GM21390 (cell line): ENCODE measurements at regions not wholly inside any gene's neighbourhood (a gene's known extent, or its start where the extent isn't known, plus 50 kb on each side); places are given as distances from the start of the nearest gene placed in this dataset.
"Not testable (repeated sequence)": the region's sequence is repeated elsewhere in the genome, so short reads cannot be mapped to it uniquely, and the experiment has no call there.

Experiments
- ATAC-seq: cut with Tn5 transposase; IDR thresholded peaks from one replicate; pipeline ENCODE4 v1.9.1; 2021; ENCODE audit not compliant: unreplicated experiment

DNA sequence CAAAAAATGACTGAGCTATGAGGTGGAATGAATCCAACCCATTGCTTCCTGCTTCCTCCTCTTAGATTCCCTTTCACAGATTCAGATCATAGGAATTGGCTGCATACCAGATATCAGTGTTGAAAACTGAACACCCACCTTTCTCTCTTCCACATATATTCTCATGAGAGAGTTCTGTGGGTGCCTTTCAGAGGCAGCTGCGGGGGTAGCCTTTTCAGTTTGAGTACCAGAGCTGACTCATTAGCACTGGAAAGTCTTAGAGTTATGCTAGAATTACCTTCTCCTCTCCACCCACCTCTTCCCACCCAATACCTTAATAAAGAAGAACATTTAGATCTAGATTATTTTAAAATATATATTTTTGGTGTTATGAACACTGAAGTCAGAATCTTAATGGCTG is 495.4 kb upstream of the SEL1L start:
- no peak for ATAC-seq

DNA sequence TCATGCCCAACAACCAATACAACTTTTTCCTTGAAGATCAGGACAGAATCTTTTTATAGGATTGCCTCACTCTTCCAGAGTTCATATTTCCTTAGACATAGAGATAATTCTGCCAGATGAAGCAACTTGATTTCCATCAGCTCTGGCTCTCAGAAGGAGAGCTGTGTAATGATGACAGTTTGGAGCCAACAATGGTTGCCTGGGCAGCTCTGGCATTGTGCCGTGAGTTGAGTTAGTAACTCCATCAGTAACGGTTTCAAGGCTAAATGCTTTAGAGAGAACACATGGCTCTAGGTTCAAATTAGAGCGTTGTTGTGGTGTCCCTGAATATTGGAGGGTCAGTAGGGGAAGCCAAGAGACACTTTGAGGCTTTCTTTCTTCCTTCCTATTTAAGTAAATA is 501.7 kb upstream of the SEL1L start:
- no peak for ATAC-seq

DNA sequence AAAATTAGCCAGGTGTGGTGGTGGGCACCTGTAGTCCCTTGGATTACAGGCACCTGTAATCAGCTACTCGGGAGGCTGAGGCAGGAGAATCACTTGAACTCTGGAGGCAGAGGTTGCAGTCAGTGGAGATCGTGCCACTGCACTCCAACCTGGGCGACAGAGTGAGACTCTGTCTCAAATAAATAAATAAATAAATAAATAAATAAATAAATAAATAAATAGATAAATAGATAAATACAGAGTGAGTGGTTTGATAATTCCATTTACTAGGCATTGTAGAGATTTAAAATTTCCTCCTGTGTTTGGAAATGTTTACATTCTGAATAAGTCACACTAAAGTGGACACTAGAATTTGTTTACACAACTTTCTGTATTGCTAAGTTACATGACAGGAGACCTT is 504.4 kb upstream of the SEL1L start:
- ATAC-seq, result not testable (repeated sequence)

DNA sequence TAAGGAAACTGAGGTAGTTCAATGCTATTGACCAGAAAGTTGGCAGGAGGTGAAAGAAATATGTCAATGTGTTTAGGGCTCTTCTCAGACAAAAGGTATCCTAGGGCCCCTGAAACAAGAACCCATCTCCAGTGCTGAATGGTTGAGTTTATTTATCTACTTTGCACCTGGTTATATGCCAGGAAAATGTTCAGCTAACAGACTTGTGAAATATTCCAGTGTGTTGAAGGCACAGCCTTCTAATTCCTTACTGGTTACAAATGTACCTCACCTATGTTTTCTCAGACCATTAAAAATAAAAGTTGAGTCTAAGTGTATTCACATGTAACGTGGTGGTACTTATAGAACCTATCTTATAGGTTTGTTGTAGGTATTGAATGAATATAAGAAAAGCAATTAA is 511.7 kb upstream of the SEL1L start:
- no peak for ATAC-seq

DNA sequence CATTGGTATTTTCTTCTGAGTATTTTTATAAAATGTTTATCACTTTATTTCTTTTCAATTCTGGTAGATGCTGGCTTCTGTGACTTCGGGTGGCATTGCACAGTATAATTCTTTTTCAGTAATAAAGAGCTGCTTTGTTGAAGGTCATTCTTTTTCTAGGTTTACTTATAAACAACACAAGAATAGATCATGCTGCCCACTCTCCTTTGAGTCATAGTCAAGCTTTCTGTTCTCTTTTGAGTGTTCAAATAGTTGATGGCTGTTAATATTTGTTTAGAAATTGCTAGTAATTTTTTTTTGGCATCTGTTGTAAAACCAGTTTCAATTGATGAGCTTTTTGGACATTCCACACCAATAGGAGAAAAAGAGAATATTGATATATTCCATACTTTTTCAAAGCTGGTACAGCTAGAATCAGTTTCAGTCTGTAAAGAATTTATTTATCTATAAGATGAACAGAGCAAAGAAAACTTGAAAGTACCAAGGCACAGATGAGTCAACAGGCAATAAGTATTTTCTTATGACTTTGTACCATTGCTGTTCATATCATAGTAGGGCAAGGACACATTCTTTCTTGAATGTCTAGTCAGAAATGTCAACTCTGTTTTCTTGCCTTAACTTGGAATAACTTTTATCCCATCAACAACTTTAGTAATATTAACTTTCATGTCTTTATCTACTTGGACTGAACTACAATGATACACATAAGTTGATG is 513.0 kb upstream of the SEL1L start:
- no peak for ATAC-seq

DNA sequence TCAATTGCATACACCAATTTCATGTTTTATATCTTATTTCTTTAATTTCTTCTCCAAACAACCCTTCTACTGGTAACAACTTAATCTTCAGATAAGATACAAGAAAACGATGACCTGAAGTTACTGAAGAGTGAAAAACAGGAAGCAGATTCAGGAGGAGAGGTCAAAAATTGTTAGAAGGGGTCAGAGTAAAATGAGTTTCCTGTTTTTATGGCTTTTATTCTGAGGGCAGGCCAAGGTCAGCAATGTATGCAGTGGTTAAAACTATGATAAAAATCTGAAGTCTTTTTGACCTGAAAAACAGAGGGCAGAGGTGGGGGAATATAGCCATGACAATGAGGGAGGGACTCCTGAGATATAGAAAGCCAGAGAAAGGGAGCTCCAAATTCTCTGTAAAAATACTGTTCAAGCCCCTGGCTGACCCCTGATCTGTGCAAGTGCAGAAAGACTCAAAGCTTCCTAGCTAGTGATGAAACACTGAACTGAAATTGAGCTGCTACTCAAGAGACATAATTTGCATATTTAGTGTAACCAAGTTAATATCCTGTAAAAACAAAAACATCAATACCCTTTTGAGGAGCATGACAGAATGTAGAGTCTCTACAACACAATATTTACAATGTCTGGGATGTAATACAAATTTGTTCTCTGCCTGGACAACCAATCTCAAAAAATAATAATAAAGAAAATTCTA is 514.3 kb upstream of the SEL1L start:
- no peak for ATAC-seq

DNA sequence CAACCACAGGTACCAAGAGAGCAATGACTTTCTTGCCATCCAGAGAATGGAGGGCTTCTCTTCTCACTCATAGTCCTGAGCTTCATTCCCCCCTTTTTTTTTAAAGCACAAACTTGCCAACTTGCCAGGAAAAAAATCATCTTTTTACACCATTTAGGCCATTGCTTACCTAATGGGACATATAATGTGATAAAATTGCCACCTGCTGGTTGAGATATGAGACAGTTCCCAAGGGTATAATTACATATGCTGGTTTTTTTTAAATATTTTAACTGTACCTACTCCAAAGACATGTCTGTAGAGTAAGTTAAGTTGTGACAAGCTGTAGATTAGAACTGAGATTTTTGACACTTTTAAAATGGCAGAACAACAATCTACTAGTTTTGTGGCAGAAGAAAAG is 519.1 kb upstream of the SEL1L start:
- no peak for ATAC-seq

DNA sequence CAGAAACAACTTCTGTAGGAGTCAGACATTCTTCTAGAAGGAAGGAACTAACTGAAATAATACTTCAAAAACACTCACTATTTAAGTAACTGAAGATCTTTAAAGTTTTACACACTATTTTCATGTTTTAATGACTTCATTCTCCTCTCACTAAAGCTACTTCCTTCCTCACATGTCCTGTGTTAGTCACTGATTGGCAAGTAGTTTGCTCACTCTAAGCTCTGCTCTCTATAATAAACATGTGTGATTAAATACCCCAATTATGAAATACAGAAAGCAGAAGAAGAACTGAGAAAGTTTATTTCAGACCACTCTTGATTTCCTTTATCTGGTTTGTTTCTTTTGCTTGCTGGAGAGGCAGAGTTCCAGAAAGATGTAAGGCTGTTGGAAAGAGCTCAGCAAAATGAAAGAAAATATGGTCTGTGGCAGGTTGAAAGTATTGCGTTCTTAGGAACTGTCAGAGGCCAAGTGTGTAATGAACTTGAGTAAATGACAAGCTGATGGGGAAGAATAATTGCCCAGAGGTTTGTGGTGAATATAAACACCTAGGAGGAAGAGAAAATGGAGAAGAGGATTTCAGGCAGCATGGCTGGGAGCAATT is 522.0 kb upstream of the SEL1L start:
- ATAC-seq, result no peak

DNA sequence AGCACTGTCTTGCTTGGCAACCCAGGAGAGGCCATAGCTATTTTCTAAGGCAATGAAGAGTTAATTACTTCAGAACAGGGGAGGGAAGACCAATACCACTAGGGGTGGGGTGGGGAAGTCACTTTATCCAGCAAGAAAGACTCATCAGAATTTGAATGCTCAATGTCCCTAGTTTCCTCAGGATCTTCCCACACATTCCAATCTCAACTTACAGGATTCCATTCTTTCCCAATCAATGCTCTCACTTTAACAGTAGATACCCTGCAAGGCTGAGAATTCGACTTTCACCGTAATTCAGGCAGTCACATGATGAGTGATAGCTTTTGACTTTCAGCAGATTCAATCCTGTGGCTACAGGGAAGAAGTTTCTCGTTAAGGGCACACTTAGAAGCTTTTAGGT is 526.6 kb upstream of the SEL1L start:
- ATAC-seq, result no peak

DNA sequence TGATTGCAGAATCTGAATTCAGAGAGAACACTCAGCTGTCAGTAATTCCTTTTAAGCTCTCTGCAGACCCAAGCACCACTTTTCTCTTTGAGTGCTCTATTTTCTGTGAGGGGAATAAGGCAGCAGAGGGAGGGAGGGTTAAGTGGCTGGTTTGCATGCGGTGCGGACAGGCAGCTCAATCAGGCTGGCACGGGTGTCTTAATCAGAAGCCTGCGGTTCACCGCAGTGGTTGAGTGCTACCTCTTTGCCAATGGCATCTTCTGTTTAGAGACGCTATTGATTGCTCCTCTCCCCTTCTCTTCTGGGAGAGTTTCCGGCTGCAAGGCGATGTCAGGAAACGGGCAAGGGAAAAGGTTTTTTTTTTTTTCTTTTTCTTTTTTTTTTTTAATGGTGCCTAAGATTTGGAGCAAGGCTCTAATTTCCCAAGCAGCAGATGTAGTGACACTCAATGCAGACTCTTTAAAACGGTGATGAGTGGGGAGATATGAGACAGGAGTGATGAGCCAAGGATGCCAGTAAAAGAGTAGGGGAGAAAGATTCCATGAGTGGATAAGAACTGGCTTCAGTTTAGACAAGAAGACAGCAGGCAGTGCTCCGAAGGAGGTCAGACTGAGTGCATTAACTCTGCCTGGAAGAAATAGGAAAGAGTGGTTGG is 533.7 kb upstream of the SEL1L start:
- no peak for ATAC-seq

DNA sequence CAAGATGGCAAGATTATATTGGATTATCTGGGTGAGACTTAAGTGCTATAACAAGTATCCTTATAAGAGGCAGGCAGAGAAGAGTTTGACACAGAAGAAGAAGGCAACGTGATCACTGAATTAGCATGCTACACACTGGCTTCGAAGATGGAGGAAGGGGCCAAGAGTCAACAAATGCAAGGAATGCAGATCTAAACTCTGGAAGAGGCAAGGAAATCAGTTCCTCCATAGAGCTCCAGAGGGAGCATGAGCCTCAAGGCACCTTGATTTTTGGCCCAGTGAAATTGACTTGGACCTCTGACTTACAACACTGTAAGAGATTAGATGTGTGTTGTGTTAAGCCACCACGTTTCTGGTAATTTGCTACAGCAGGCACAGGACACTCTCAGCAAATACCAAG is 536.4 kb upstream of the SEL1L start:
- ATAC-seq, result no peak

DNA sequence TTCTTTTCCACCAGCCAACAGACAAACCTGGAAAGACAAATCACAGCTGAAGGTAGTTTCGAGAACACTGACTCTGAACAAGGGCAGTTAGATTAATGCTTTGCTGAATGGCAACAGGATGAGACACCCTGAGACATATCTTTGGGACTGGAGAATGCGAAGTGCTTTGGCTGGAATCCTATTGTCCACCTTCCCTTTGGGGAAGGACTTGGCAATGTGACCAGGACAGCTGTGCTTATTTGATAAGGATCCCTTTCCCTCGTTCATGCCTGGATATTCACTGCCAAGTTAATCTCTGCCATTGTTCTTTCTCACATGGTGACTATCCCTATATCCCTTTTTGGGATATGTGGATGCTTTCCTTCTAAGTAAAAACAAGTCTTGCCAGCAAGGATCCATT is 537.1 kb upstream of the SEL1L start:
- no peak for ATAC-seq

DNA sequence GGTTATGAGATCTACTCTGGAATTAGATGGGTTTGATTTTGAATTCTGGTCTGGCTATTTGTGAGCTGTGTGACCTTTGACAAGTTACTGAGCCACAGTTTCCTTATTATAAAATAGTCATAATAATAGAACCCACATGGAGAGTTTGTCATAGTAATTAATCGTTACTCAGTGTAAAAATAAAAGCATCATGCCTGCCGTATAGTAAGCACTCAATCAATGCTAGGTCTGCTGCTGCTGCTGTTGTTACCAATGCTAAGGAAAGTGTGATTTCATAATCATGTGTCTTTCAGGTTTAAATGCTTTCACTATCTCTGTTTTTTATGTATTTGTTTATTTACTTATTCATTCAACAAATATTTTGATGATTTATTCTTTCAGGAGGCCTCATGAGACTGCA is 539.9 kb upstream of the SEL1L start:
- no peak for ATAC-seq

DNA sequence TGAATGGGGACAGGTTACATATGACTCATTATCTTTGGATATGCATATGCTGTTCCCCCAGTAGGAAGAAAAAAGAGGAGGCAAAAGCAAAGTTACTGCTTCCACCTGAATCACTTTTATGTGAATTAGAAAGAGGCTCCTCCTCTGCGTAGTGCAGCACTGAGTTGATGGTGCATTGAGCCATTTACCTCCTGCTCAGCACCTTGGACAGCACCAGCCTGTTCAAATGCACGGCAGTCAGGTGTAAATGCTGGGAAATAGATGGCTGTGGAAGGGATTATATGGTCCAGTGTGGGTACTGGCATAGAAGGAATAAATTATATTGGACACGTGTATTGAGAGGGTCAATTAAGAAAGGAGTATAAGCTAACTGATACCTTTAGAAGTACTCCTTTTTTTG is 541.9 kb upstream of the SEL1L start:
- no peak for ATAC-seq

DNA sequence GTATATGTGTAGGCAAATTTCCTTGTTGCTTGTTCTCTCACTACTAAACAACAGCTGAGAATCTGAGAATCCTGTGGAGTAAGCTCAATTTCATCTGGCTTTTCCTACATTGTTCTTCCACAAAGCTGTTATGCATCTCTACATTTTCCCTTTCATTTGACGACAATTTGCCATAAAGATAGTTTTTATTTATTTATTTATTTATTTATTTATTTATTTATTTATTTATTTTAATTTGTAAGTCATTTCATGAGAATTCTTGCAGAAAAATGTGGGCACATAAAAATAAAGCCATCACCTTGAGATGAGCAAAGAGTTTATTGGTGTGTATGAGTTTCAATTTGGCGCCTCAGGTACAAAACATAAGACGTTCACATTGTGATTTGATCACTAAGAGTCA is 545.9 kb upstream of the SEL1L start:
- ATAC-seq, result no peak

DNA sequence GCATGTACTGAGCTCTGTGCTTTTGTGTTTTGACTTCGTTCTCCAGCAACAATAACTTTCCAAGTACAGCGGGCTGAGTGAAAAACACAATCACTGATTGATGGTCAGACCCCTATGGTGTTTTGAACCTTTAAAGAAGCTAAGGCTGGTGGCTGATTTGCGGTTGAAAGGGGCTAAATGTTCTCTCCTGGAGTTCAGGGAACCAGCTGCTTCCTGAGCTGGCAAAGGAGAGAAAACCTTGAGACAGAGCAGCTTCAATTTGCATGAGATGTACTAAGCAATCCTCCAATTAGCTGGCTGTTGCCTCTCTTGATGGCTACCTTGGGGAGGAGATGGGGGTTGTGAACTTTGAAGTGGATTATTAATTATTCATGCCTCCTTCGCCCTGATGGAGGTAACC is 546.7 kb upstream of the SEL1L start:
- no peak for ATAC-seq

DNA sequence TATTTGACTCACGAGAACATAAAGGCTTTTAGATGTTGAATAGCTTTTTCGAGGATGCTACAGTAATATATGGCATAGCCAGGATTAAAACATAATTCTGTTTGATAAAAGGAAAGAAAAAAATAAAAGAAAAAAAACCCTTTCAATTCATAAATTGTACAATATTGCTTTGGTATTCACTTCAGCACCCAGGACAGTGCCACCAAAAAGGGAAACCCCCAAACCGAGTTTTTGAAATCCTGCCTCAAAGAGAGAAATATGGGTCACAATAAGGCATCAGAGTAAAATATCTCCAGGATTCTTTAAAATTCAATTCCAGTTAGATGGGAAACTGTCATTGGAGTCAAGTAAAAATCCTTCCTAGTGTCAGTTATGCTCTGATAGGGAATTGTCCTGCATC is 551.2 kb upstream of the SEL1L start:
- ATAC-seq, result no peak

DNA sequence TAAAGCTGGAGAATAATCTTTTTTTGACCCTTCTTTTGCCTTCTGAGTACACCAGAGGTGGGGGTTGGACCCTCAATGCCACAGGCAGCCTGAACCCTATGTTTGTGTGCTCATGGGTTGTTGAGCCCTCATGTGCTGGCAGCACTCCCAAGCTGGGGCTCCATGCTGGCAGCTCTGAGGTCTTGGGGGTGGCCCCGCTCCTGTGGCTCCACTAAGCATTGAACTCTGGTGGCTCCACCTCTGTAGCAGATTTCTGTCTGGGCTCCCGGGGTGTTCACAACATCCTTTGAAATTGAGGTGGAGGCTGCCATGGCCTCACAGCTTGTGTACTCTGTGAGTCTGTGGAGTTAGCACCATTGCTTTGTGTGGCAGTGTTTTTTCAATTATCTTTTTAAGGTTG is 557.4 kb upstream of the SEL1L start:
- ATAC-seq, result no peak

DNA sequence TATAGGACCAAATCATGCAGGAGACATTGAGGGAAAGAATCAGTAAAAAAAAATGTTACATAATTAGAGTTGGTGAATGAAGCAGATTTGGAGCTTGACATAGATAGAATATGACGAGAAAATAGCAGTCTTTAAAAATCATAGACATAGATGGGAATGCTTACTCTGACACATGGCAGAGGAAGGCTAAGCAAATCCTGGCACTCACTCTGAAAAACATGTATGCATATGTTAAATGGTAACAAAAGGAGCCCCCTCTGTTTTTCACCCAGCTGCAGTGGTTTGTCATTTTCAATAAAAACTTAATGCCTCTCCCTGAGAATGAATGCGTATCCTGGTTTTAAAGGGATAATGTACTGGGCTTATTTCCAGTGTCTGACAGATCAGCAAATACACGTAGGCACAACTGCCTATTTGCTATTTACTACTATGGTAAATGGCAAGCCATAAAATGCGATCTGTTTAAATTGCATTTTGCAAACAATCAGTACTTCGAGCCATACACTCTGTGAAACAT is 561.2 kb upstream of the SEL1L start:
- ATAC-seq, result no peak

DNA sequence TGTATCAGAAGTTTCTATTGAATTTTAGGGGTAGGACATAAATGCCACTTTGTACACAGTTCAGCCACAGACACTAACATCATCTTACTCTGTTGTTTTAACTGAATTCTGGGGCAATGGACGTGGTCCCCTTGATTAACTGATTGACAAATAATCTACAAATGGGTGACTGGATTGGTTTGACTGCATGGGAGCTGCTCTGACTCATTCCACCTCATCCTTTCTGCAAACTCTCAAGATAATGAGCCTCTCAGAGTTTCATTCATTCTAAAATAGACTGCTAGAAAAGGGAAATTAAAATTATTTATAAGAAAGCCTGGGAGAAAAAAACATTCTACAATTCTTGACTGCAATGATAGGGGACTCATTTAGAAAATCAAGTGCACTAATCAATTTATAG is 570.4 kb upstream of the SEL1L start:
- ATAC-seq, result no peak

DNA sequence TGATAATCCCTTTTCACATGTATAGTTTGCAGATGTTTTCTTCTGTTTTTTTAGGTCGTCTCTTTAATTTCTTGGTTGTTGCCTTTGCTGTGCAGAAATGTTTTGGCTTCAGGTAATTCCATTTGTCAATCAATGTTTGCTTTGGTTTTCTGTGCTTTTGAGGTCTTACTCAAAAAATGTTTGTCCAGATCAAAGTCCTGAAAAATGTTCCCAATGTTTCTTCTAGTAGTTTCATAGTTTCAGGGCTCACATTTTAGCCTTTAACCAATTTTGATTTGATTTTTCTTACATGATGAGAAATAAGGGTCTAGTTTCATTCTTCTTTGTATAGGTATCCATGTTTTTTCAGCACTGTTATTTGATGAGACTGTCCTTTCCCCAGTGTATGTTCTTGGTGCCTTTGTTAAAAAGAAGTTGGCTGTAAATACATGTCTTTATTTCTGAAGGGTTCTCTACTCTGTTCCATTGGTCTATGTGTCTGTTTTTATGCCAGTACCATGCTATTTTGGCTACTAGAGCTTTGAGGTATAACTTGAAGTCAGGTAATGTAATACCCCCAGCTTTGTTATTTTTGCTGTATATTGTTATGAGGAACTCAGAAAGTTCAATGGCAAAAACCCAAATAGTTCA is 578.7 kb upstream of the SEL1L start:
- ATAC-seq, result no peak
